GM19438 (cell line): ENCODE measurements at regions not wholly inside any gene's neighbourhood (a gene's known extent, or its start where the extent isn't known, plus 50 kb on each side); places are given as distances from the start of the nearest gene placed in this dataset.

Experiments used
- ATAC-seq: cut with Tn5 transposase; IDR thresholded peaks from one replicate; pipeline ENCODE4 v1.9.1; 2021; ENCODE audit warnings: low read depth; ENCODE audit not compliant: unreplicated experiment

- no peak for ATAC-seq
These were observed 228.5 kb downstream of the RHOU start for GRCh38 chr1:228963795-228964177.

DNA sequence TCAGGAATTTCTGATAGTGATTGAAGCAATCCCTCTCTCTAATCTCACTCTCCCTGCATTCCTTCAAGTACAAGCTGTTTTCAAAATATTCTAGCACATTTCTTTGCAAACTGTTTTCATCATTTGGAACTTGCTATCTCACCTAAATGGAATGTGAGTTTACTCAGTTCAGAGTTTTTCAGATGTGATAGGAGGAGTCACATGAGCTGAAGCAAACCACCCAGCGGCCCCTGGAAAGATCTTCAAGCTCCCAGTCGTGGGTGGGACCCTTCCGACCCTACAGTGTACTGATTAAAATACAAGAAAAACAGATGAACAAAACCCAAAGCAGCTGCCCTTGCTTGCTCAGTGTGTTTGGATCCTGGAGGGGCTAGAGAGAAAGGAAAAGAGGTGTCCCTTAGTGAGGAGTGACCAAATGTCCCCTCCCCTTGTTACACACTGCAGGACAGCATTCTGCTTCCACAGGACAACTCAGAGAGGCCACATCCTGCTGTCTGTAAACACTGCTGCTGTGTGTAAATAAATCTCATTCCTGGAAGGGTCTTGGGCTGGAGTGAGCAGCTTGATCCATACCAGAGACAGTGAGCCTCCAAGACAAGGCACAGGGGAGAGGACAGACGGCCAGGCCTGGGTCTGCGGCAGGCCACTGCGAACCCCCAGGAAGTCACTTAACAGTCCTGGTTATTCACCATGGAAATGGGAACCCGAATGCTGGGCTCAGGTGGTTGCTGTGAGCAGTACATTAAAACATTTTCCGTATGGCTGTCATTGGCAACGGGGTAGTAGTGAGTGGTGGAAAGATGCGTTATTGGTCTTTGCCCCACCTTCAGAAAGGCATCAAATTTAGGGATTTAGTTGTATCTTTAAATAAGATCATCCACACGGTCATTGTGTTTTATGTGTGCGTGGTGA, 229.2 kb downstream of the RHOU start:
- ATAC-seq: no peak

DNA sequence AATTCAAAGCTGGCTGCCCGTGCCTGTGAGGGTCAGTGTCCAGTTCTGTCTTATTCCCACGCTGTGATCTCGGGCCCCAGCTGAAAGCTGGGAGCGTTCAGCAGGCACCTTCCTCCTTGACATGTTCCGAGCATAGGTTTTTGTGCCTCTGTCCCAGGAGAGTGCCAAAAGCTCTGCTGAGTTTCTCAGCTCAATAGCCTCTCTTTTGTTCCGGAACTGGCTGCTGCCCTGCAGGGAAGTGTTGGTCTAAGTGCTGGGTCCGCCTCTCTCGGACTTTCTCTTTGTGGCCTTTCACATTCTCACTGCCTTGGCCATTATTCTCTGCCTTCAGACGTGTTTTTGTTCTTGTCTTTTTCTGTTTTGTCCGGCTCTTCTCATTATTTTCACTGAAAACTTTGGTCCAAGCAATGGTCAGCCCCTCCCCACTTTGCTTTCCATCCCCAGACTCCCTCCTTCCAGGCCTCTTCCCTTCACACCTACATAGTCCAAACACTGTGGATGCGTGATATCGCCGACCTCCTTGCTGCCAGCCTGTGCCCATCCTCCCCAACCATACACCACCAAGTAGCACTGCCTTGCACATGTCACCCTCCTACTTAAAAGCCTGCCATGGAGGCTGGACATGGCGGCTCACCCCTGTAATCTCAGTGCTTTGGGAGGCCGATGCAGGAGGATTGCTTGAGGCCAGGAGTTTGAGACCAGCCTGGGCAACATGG, 233.8 kb downstream of the RHOU start:
- no peak for ATAC-seq

GRCh38 chr1:228969953-228970800, 234.9 kb downstream of the RHOU start:
- no peak for ATAC-seq

- no peak for ATAC-seq
These were observed 237.3 kb downstream of the RHOU start for GRCh38 chr1:228972576-228972975.

GRCh38 chr1:228974273-228974672, 239.0 kb downstream of the RHOU start:
- no peak for ATAC-seq

GRCh38 chr1:228975238-228975907, 240.1 kb downstream of the RHOU start:
- ATAC-seq: no peak

DNA sequence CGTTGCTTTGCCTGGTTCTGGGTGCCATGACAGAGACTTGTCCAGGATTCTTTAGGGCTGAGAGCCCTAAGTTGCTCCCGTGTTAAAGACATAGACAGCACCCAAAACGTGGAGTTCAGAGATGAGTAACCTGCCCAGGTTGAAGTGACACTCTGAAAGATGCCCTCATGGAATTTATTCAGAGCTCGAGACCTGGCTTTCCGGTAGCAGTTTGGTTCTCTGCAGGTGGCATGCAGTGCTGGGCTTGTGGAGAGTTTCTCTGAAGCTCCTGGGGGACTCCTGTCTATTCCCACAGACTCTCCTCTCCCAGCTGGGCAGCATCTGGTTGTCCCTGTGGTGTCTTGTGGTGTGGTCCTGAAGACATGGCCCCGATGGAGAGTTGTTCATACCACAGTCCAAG, 241.0 kb downstream of the RHOU start:
- no peak for ATAC-seq

- no peak for ATAC-seq
These were observed 242.0 kb downstream of the RHOU start for GRCh38 chr1:228977307-228977706.

- no peak for ATAC-seq
These were observed 242.5 kb downstream of the RHOU start for GRCh38 chr1:228977741-228978140.

DNA sequence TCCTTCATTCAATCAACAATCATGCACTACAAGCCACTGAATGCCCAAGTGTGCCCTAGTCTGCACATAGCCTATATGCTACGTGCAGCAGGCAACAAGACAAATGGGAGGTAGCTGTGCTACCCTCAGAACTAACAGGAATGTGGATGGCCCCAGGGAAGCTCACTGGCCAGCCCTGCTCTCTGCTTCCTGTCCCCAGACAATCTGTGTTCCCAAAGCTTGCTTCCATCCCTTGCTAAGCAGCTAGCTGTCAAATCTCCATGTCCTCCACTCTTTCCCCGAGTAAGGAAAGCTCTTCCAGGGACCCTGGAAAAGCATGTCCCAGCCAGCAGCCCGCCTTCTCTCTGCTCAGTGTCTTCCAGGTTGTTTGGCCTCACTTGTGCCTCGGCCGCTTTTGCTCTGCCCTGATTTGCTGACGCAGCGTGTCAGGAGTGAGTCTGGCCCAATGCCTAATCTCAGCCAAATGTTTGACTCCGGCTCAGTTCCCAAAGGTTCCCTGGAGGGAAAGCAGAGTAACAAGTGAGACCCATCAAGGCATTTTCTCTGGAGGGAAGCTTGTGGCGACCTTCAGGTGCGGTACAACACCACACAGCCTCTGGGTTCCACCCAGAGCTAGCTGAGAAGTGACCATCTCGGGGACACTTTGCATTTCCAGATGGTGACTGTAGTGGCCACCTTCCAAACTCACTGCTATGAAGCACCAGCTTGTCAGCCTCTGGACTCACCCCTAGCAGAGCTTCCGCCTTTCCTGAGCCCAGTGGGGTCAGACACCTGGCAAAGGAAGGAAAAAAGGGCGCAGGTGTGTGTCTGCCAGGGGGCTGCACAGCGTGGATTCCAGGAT, 243.4 kb downstream of the RHOU start:
- ATAC-seq: no peak

DNA sequence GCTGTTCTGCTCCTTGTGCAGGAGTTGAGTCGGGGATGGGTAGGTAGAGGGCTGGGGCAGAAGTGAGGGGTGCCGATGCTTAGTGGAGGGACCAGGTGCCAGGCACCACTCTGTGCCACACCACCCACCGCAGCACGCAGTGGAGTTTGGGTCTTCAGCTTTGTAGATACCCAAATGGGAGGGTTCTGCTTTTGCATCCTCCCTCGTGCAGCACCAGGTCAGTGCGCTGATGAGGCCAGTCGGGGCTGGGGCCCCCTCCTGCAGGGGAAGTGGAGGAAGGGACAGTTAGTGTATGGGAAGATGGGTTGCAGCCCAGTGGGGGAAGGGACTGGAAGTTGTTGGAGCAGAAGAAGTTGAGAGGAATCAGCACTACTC, 244.0 kb downstream of the RHOU start:
- ATAC-seq: no peak

DNA sequence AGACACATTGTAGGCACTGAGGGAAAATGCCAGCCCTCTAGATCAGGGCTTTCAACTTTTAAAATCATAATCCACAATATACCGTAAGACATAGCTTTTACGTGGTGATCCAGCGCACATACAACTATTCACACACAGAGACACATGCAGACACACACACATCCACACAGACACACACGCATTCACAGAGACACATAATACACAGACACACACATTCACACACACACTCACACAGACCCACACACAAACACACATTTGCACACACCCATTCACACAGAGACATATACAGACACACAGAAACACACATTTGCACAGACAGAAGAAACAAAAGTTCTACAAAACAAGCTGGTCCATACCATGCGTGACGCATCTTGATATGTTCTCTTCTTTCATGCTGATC, 244.5 kb downstream of the RHOU start:
- ATAC-seq: no peak

GRCh38 chr1:228980232-228980937, 245.1 kb downstream of the RHOU start:
- ATAC-seq: no peak

- no peak for ATAC-seq
These were observed 247.4 kb downstream of the RHOU start for GRCh38 chr1:228982637-228983036.

DNA sequence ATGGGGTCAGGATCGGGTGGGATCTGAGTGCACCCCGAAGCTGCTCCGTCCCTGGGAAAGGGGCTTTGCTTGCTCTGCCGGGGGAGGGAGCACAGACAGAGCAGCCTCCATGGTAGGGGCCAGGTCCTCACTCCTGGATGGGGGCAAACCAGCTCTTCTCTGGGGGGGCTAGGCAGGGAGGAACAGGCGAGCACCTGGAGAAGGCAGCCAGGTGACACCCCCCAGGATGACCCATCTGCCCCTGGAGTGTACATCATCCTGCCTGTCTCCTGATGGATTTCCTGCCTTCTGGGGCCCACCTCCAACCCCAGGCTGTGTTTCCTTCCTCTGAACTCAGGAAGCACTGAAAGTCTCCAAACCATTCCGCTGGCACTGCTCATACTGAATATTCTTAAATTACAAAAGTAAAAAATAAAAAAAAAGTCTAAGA, 248.0 kb downstream of the RHOU start:
- no peak for ATAC-seq

- ATAC-seq: no peak
These were observed 248.4 kb downstream of the RHOU start for GRCh38 chr1:228983661-228984060.

DNA sequence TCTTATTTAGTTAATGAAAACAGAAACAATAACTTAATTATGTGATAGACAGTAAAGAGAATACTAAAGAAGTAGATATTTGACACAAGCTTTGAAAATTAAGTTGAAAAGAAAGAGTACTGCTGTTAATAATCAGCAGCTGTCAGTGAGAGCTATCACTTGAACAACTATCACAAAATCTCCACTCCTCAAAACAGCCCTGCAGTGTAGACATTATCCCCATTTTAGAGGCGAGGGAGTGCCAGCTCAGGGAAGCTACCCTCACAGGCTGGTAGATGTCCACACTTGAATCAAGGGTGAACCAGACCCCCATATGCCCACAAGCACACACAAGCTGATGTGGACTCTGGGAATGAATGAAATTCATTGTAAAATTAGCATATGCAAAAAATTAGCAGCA, 248.8 kb downstream of the RHOU start:
- no peak for ATAC-seq
